ENCODE measurements at regions not wholly inside any gene's neighbourhood (a gene's known extent, or its start where the extent isn't known, plus 50 kb on each side); places are given as distances from the start of the nearest gene placed in this dataset.

- Histone ChIP-seq H3K4me2 (ENCODE audit: extremely low read depth, insufficient read depth, low read length) (no peak overlapping the region), H3K4me3 (replicated peaks in 1 of 4; ENCODE audit: control extremely low read depth in 1 of 4, insufficient read depth in 1 of 4, low read depth in 3 of 4, low read length in 4 of 4) (no peak overlapping the region), H3K79me2 (ENCODE audit: control insufficient read depth, insufficient read depth, low read length) (no peaks in the 10 kb centered on the region), H3K9ac (ENCODE audit: insufficient read depth, low read length) (no peak overlapping the region), H3K27ac (ENCODE audit: insufficient read depth, low read length) (no peak overlapping the region), H3K9me3 (ENCODE audit: control insufficient read depth, insufficient read depth, low read depth, low read length) (no peaks in the 10 kb centered on the region), H4K20me1 (ENCODE audit: control insufficient read depth, extremely low read depth, insufficient read depth, low read length) (no peaks in the 10 kb centered on the region), H3K27me3 (ENCODE audit: control insufficient read depth, insufficient read depth, low read length) (no peaks in the 10 kb centered on the region), H3K36me3 (ENCODE audit: control insufficient read depth, insufficient read depth, low read length) (no peaks in the 10 kb centered on the region), H3K4me1 (ENCODE audit: control insufficient read depth, extremely low read depth, insufficient read depth, low read length) (no peaks in the 10 kb centered on the region), H2AFZ (ENCODE audit: low read length) (no peak overlapping the region)
- peak in 1 of 2 donors; percentile 68 for DNase-seq (ENCODE audit: low read depth in 2 of 2)
- TF ChIP-seq EZH2 (IDR thresholded peaks at IDR 0.05; ENCODE audit: low read length, missing control alignments) (no peak), CTCF (conservative IDR thresholded peaks at IDR 0.05 in 1 of 2, IDR thresholded peaks at IDR 0.05 in 1 of 2; ENCODE audit: low read depth in 1 of 2, low read length in 2 of 2) (no peak)
Measured at GRCh38 chr3:111373861-111374260, 168.1 kb upstream of the CD96 start.

GRCh38 chr3:111385971-111386495, 156.0 kb upstream of the CD96 start:
- no peak overlapping the region for H3K9ac ChIP-seq (ENCODE audit: insufficient read depth, low read length)
- no peaks in the 10 kb centered on the region for H3K27me3 ChIP-seq (ENCODE audit: control insufficient read depth, insufficient read depth, low read length)
- H3K79me2 ChIP-seq (ENCODE audit: control insufficient read depth, insufficient read depth, low read length), result no peaks in the 10 kb centered on the region
- H3K4me1 ChIP-seq (ENCODE audit: control insufficient read depth, extremely low read depth, insufficient read depth, low read length), result no peaks in the 10 kb centered on the region
- no peak overlapping the region for H3K4me3 ChIP-seq (replicated peaks in 1 of 4; ENCODE audit: control extremely low read depth in 1 of 4, insufficient read depth in 1 of 4, low read depth in 3 of 4, low read length in 4 of 4)
- no peak for DNase-seq (ENCODE audit: low read depth in 2 of 2)
- no peak overlapping the region for H2AFZ ChIP-seq (ENCODE audit: low read length)
- no peaks in the 10 kb centered on the region for H3K36me3 ChIP-seq (ENCODE audit: control insufficient read depth, insufficient read depth, low read length)
- no peaks in the 10 kb centered on the region for H3K9me3 ChIP-seq (ENCODE audit: control insufficient read depth, insufficient read depth, low read depth, low read length)
- H3K4me2 ChIP-seq (ENCODE audit: extremely low read depth, insufficient read depth, low read length), result no peak overlapping the region
- TF ChIP-seq CTCF (conservative IDR thresholded peaks at IDR 0.05 in 1 of 2, IDR thresholded peaks at IDR 0.05 in 1 of 2; ENCODE audit: low read depth in 1 of 2, low read length in 2 of 2) (no peak), EZH2 (IDR thresholded peaks at IDR 0.05; ENCODE audit: low read length, missing control alignments) (no peak)
- H3K27ac ChIP-seq (ENCODE audit: insufficient read depth, low read length), result no peak overlapping the region
- H4K20me1 ChIP-seq (ENCODE audit: control insufficient read depth, extremely low read depth, insufficient read depth, low read length), result no peaks in the 10 kb centered on the region

GRCh38 chr3:111392894-111393398, 149.1 kb upstream of the CD96 start:
- no peaks in the 10 kb centered on the region for H3K9me3 ChIP-seq (ENCODE audit: control insufficient read depth, insufficient read depth, low read depth, low read length)
- H3K4me3 ChIP-seq (replicated peaks in 1 of 4; ENCODE audit: control extremely low read depth in 1 of 4, insufficient read depth in 1 of 4, low read depth in 3 of 4, low read length in 4 of 4), result no peak overlapping the region
- H3K9ac ChIP-seq (ENCODE audit: insufficient read depth, low read length), result no peak overlapping the region
- H3K27ac ChIP-seq (ENCODE audit: insufficient read depth, low read length), result no peak overlapping the region
- no peaks in the 10 kb centered on the region for H3K4me1 ChIP-seq (ENCODE audit: control insufficient read depth, extremely low read depth, insufficient read depth, low read length)
- DNase-seq (ENCODE audit: low read depth in 2 of 2), result peak in 1 of 2 donors; percentile 16
- H4K20me1 ChIP-seq (ENCODE audit: control insufficient read depth, extremely low read depth, insufficient read depth, low read length), result no peaks in the 10 kb centered on the region
- H3K79me2 ChIP-seq (ENCODE audit: control insufficient read depth, insufficient read depth, low read length), result no peaks in the 10 kb centered on the region
- TF ChIP-seq EZH2 (IDR thresholded peaks at IDR 0.05; ENCODE audit: low read length, missing control alignments) (no peak), CTCF (conservative IDR thresholded peaks at IDR 0.05 in 1 of 2, IDR thresholded peaks at IDR 0.05 in 1 of 2; ENCODE audit: low read depth in 1 of 2, low read length in 2 of 2) (no peak)
- no peak overlapping the region for H2AFZ ChIP-seq (ENCODE audit: low read length)
- H3K36me3 ChIP-seq (ENCODE audit: control insufficient read depth, insufficient read depth, low read length), result no peaks in the 10 kb centered on the region
- no peak overlapping the region for H3K4me2 ChIP-seq (ENCODE audit: extremely low read depth, insufficient read depth, low read length)
- H3K27me3 ChIP-seq (ENCODE audit: control insufficient read depth, insufficient read depth, low read length), result no peaks in the 10 kb centered on the region

Data from fibroblast of lung (primary cell).